NCI-H774 (cell line): ENCODE measurements at regions not wholly inside any gene's neighbourhood (a gene's known extent, or its start where the extent isn't known, plus 50 kb on each side); places are given as distances from the start of the nearest gene placed in this dataset.
"Not testable (repeated sequence)": the region's sequence is repeated elsewhere in the genome, so short reads cannot be mapped to it uniquely, and the experiment has no call there.

ENCODE experiments used
- DNase-seq: peaks from one replicate; lab custom pipeline; 2025; lab: John Stamatoyannopoulos, UW

- DNase-seq, result peak; percentile 17
Measured at GRCh38 chr4:152063621-152064240, 302.9 kb upstream of the GATB start.

GRCh38 chr4:152062936-152063620 is 302.3 kb upstream of the GATB start:
- DNase-seq, result no peak

GRCh38 chr4:152054731-152055130 is 293.9 kb upstream of the GATB start:
- no peak for DNase-seq

- no peak for DNase-seq
Measured at GRCh38 chr4:152052451-152053057, 291.7 kb upstream of the GATB start.

- not testable (repeated sequence) for DNase-seq
Measured at GRCh38 chr4:152051332-152051731, 290.5 kb upstream of the GATB start.

- no peak for DNase-seq
Measured at GRCh38 chr4:152050106-152050505, 289.3 kb upstream of the GATB start.

- DNase-seq, result no peak
Measured at GRCh38 chr4:152047451-152047850, 286.6 kb upstream of the GATB start.

- DNase-seq, result no peak
Measured at GRCh38 chr4:152045807-152046571, 285.2 kb upstream of the GATB start.

GRCh38 chr4:152045449-152045806 is 284.6 kb upstream of the GATB start:
- DNase-seq, result no peak

GRCh38 chr4:152044331-152045036 is 283.7 kb upstream of the GATB start:
- no peak for DNase-seq

- no peak for DNase-seq
Measured at GRCh38 chr4:152041295-152041694, 280.5 kb upstream of the GATB start.

GRCh38 chr4:152039691-152040090 is 278.9 kb upstream of the GATB start:
- no peak for DNase-seq

- no peak for DNase-seq
Measured at GRCh38 chr4:152039023-152039481, 278.2 kb upstream of the GATB start.

- no peak for DNase-seq
Measured at GRCh38 chr4:152038238-152038637, 277.4 kb upstream of the GATB start.

- DNase-seq, result no peak
Measured at GRCh38 chr4:152037435-152037834, 276.6 kb upstream of the GATB start.

- DNase-seq, result no peak
Measured at GRCh38 chr4:152033621-152034020, 272.8 kb upstream of the GATB start.

GRCh38 chr4:152032722-152033131 is 271.9 kb upstream of the GATB start:
- DNase-seq, result no peak

GRCh38 chr4:152029631-152030030 is 268.8 kb upstream of the GATB start:
- DNase-seq, result no peak

- DNase-seq, result no peak
Measured at GRCh38 chr4:152028131-152028530, 267.3 kb upstream of the GATB start.

- no peak for DNase-seq
Measured at GRCh38 chr4:152024881-152025280, 264.1 kb upstream of the GATB start.

GRCh38 chr4:152023674-152024073 is 262.9 kb upstream of the GATB start:
- DNase-seq, result no peak

GRCh38 chr4:152022543-152022942 is 261.7 kb upstream of the GATB start:
- DNase-seq, result no peak
